ENCODE measurements at regions not wholly inside any gene's neighbourhood (a gene's known extent, or its start where the extent isn't known, plus 50 kb on each side); places are given as distances from the start of the nearest gene placed in this dataset.
A peak's percentile ranks its signal among the peaks of the same experiment; 100 is the strongest.

DNA sequence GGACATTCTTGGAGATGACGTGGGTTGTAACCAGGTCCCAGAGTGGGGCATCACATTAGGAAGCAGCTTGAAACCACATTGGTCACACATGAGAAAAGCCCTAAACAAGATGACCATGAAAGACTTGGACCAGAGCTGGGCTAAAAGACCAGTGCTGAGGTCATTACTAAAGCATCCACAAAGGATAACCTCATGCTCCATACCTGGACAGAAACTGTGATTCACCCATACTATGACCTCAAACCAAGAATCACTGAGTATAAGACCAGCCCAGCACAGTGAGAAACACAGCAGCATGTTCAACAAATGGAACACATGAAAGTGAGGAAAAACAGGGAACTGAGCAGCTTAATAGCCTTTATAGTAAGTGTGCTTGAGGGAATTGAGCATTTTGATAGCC lies 635.5 kb upstream of the NETO1 start:
- no peaks in the 10 kb centered on the region for H3K36me3 ChIP-seq
- no peak overlapping the region for H3K4me3 ChIP-seq
- DNase-seq = no peak
- H3K27me3 ChIP-seq = no peaks in the 10 kb centered on the region
- no peaks in the 10 kb centered on the region for H3K9me3 ChIP-seq

DNA sequence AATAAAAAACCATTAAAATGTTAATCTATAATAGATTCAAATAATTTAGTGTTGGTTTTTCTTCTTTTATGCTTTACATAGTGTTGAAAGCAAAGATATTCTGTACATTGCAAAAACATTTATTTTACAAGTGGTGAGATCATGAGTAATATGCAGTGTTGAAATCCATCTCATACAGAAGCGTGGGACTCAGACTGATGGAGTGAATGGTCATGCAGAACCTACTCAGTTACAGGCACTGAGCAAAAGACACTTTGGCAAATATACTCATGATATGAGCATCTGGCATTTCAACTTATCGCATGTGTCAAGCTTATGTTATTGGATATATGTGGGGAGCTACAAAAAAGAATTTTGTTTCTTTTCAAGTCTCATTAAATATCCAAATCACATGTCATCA lies 620.2 kb upstream of the NETO1 start:
- peaks cover 1% of the 10 kb centered on the region; the same call in 1 of the 2 replicates for H3K9me3 ChIP-seq
- H3K36me3 ChIP-seq = no peaks in the 10 kb centered on the region
- H3K27me3 ChIP-seq = no peaks in the 10 kb centered on the region
- H3K4me3 ChIP-seq = no peak overlapping the region
- DNase-seq = no peak

GRCh38 chr18:73485166-73485565 lies 617.4 kb upstream of the NETO1 start:
- peaks cover 1% of the 10 kb centered on the region; the same call in 1 of the 2 replicates for H3K9me3 ChIP-seq
- no peak overlapping the region for H3K4me3 ChIP-seq
- no peak for DNase-seq
- no peaks in the 10 kb centered on the region for H3K36me3 ChIP-seq
- no peaks in the 10 kb centered on the region for H3K27me3 ChIP-seq

GRCh38 chr18:73482901-73483300 lies 615.1 kb upstream of the NETO1 start:
- Histone ChIP-seq H3K36me3 (no peaks in the 10 kb centered on the region), H3K9me3 (peaks cover 1% of the 10 kb centered on the region; the same call in 1 of the 2 replicates), H3K27me3 (no peaks in the 10 kb centered on the region), H3K4me3 (no peak overlapping the region)
- DNase-seq = no peak

DNA sequence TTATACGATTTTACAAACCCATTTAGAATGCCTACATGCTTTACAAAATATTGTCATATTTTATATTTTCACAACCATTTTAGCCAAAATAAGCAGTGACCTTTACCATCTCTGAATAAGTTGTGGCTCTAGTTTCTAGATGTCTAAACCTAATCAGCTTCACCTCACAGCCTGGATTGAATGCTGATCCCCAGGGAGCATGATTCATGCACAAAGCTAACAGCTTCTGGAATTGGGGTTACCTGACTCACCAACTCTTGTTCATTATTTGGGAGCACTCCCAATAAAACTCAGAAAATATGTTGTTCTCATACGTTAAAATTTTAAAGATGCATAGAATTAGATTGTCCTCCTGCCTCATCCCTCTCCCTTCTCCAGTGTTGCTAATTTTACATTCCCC lies 611.7 kb upstream of the NETO1 start:
- Histone ChIP-seq H3K4me3 (no peak overlapping the region), H3K9me3 (no peaks in the 10 kb centered on the region), H3K36me3 (no peaks in the 10 kb centered on the region), H3K27me3 (no peaks in the 10 kb centered on the region)
- peak; percentile 61 for DNase-seq

- Histone ChIP-seq H3K36me3 (no peaks in the 10 kb centered on the region), H3K4me3 (no peak overlapping the region)
- no peak for DNase-seq
These were observed 610.4 kb upstream of the NETO1 start for GRCh38 chr18:73478191-73478590.

DNA sequence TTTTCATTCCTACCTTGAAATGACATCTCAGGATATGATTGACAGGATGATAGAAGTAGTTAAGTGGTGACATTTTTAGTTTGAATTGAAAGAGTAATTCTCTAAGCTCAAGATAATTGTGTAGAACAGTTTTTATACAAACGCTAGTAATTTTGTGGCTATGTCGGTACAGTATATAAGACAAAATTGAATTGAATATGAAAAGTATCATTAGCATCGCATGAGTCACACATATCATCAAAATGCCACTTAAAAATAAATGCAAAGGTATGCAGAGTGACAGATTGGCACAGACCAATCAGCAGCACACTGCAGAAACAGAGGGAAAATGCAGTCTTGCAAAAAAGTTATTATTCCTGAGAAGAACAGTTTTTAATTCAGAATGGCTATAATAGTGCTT lies 608.2 kb upstream of the NETO1 start:
- H3K36me3 ChIP-seq = no peaks in the 10 kb centered on the region
- no peaks in the 10 kb centered on the region for H3K27me3 ChIP-seq
- peaks cover 4% of the 10 kb centered on the region; the same call in 1 of the 2 replicates for H3K9me3 ChIP-seq
- H3K4me3 ChIP-seq = no peak overlapping the region
- no peak for DNase-seq

More at GRCh38 chr18:73478191-73478590, 610.4 kb upstream of the NETO1 start:
- no peaks in the 10 kb centered on the region for H3K27me3 ChIP-seq
- H3K9me3 ChIP-seq = peaks cover 2% of the 10 kb centered on the region; the same call in 1 of the 2 replicates

DNA sequence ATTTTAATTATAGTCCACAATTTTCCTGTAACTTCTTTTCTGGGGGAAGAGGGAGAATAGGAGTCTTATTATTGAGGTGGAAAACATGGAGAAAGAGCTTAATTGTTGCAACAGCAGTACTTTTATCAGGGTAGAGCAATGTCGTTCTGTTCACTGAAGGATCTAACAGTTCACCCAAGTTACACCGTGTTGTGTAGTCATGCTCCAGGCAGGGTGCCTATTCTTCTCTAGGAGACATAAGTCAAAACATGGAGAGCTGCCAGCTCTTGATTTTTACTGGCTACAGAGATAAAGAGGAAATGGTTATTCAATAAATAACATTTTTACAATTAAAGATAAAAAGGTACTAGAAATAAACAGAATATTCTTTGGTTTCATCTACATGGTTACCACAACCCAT lies 594.3 kb upstream of the NETO1 start:
- H3K9me3 ChIP-seq = no peaks in the 10 kb centered on the region
- H3K36me3 ChIP-seq = no peaks in the 10 kb centered on the region
- no peaks in the 10 kb centered on the region for H3K27me3 ChIP-seq
- DNase-seq = peak; percentile 69
- no peak overlapping the region for H3K4me3 ChIP-seq

GRCh38 chr18:73461780-73462059 lies 593.9 kb upstream of the NETO1 start:
- Histone ChIP-seq H3K9me3 (no peaks in the 10 kb centered on the region), H3K36me3 (no peaks in the 10 kb centered on the region), H3K27me3 (no peaks in the 10 kb centered on the region), H3K4me3 (no peak overlapping the region)
- no peak for DNase-seq

GRCh38 chr18:73461038-73461779 lies 593.4 kb upstream of the NETO1 start:
- no peaks in the 10 kb centered on the region for H3K9me3 ChIP-seq
- H3K4me3 ChIP-seq = no peak overlapping the region
- no peaks in the 10 kb centered on the region for H3K27me3 ChIP-seq
- H3K36me3 ChIP-seq = no peaks in the 10 kb centered on the region
- DNase-seq = no peak

- Histone ChIP-seq H3K27me3 (no peaks in the 10 kb centered on the region), H3K36me3 (no peaks in the 10 kb centered on the region), H3K9me3 (no peaks in the 10 kb centered on the region), H3K4me3 (no peak overlapping the region)
- DNase-seq = no peak
These were observed 590.6 kb upstream of the NETO1 start for GRCh38 chr18:73458186-73458964.

DNA sequence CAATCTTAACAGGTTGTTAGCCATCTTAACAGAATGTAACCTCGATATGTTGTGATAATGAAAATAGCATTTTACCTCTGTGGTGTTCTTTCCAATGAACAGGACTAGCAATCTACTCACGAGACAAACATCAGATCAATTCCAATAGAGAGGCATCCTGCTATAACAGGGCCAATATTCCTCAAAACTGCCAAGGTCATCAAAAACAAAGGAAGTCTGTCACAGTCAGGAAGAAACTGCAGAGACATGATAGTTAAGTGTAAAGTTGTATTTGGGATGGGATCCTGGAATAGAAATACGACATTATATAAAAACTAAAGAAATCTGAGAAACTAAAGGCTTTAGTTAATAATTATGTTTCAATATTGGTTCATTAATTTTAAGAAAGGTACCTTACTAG lies 588.9 kb upstream of the NETO1 start:
- Histone ChIP-seq H3K36me3 (no peaks in the 10 kb centered on the region), H3K9me3 (no peaks in the 10 kb centered on the region), H3K27me3 (no peaks in the 10 kb centered on the region), H3K4me3 (no peak overlapping the region)
- DNase-seq = no peak

GRCh38 chr18:73452866-73453265 lies 585.1 kb upstream of the NETO1 start:
- Histone ChIP-seq H3K36me3 (no peaks in the 10 kb centered on the region), H3K4me3 (no peak overlapping the region), H3K9me3 (no peaks in the 10 kb centered on the region), H3K27me3 (no peaks in the 10 kb centered on the region)
- no peak for DNase-seq

GRCh38 chr18:73446502-73446901 lies 578.7 kb upstream of the NETO1 start:
- no peak for DNase-seq
- Histone ChIP-seq H3K27me3 (no peaks in the 10 kb centered on the region), H3K4me3 (no peak overlapping the region), H3K36me3 (no peaks in the 10 kb centered on the region), H3K9me3 (0 out of 2 replicates have a peak, but pooled peaks cover 2% of the 10 kb centered on the region)

GRCh38 chr18:73431620-73432019 lies 563.8 kb upstream of the NETO1 start:
- Histone ChIP-seq H3K27me3 (no peaks in the 10 kb centered on the region), H3K4me3 (no peak overlapping the region)
- DNase-seq = no peak

GRCh38 chr18:73421010-73421409 lies 553.2 kb upstream of the NETO1 start:
- DNase-seq = no peak
- no peaks in the 10 kb centered on the region for H3K36me3 ChIP-seq
- H3K27me3 ChIP-seq = no peaks in the 10 kb centered on the region
- H3K9me3 ChIP-seq = no peaks in the 10 kb centered on the region
- no peak overlapping the region for H3K4me3 ChIP-seq

More at GRCh38 chr18:73431620-73432019, 563.8 kb upstream of the NETO1 start:
- Histone ChIP-seq H3K9me3 (no peaks in the 10 kb centered on the region; the same call in 1 of the 2 replicates), H3K36me3 (no peaks in the 10 kb centered on the region)

GRCh38 chr18:73419531-73419930 lies 551.7 kb upstream of the NETO1 start:
- H3K27me3 ChIP-seq = no peaks in the 10 kb centered on the region
- H3K9me3 ChIP-seq = no peaks in the 10 kb centered on the region
- H3K36me3 ChIP-seq = no peaks in the 10 kb centered on the region
- H3K4me3 ChIP-seq = no peak overlapping the region
- DNase-seq = no peak

GRCh38 chr18:73414598-73414997 lies 546.8 kb upstream of the NETO1 start:
- no peak for DNase-seq
- Histone ChIP-seq H3K9me3 (no peaks in the 10 kb centered on the region), H3K27me3 (no peaks in the 10 kb centered on the region), H3K4me3 (no peak overlapping the region), H3K36me3 (no peaks in the 10 kb centered on the region)

Measured in MG63 (cell line).